ENCODE measurements at regions not wholly inside any gene's neighbourhood (a gene's known extent, or its start where the extent isn't known, plus 50 kb on each side); places are given as distances from the start of the nearest gene placed in this dataset.

GRCh38 chr2:45263147-45263546, 253.9 kb upstream of the SIX2 start:
- H3K27me3 ChIP-seq (ENCODE audit: low read length): no peaks in the 10 kb centered on the region
- H3K4me2 ChIP-seq (ENCODE audit: low read length): peak overlapping the region; percentile 39
- H3K4me1 ChIP-seq (ENCODE audit: insufficient read depth, low read length): peaks cover 60% of the 10 kb centered on the region
- POLR2A ChIA-PET (ENCODE audit: unreplicated experiment): no interaction called here
- H3K27ac ChIP-seq (ENCODE audit: low read length): peak overlapping the region; percentile 68
- DNase-seq: peak; percentile 93
- H3F3A ChIP-seq (ENCODE audit: low read length, unreplicated experiment): no peaks in the 10 kb centered on the region
- H3K36me3 ChIP-seq (ENCODE audit: low read depth, low read length): peaks cover 5% of the 10 kb centered on the region; the same call in 1 of the 2 replicates
- no TSS peak for BruUV-seq (replicated peaks)
- ATAC-seq: peak; percentile 57
- TF ChIP-seq EZH2 (IDR thresholded peaks at IDR 0.05; ENCODE audit: low read length, unreplicated experiment) (no peak), CTCF (conservative IDR thresholded peaks at IDR 0.05; ENCODE audit: low read depth, low read length) (no peak), EZH2phosphoT487 (IDR thresholded peaks at IDR 0.05; ENCODE audit: borderline replicate concordance, low read length) (no peak)
- no peak overlapping the region for H3K4me3 ChIP-seq (ENCODE audit: low read length)
- H3K79me2 ChIP-seq (ENCODE audit: low read length): no peaks in the 10 kb centered on the region
- no peaks in the 10 kb centered on the region for H4K20me1 ChIP-seq (ENCODE audit: low read length)
- no peaks in the 10 kb centered on the region for H3K9me3 ChIP-seq (ENCODE audit: low read length)
- 0 out of 2 replicates have a peak overlapping the region, but pooled peaks have one; percentile 24 for H2AFZ ChIP-seq (ENCODE audit: low read length)
- peak overlapping the region; percentile 17; the same call in 1 of the 2 replicates for H3K9ac ChIP-seq (ENCODE audit: low read length)
- CTCF ChIA-PET: interaction anchor here (0.6 to 0.8 kb wide), 2 partner anchors 25 to 117 kb away, joined by 3 to 4 read pairs; no protein-coding TSS in a partner anchor
- no peaks in the 10 kb centered on the region for H3K9me2 ChIP-seq (replicated peaks; ENCODE audit: low read length)
- intact Hi-C loops (cut with micrococcal nuclease): no loop called here

- Histone ChIP-seq H2AFZ (ENCODE audit: low read length) (no peak overlapping the region), H3K27ac (ENCODE audit: low read length) (no peak overlapping the region), H3K9me3 (ENCODE audit: low read length) (no peaks in the 10 kb centered on the region), H3K4me1 (ENCODE audit: insufficient read depth, low read length) (peaks cover 66% of the 10 kb centered on the region), H3K36me3 (ENCODE audit: low read depth, low read length) (peaks cover 5% of the 10 kb centered on the region; the same call in 1 of the 2 replicates), H3K4me2 (ENCODE audit: low read length) (no peak overlapping the region), H3K4me3 (ENCODE audit: low read length) (no peak overlapping the region), H3K79me2 (ENCODE audit: low read length) (no peaks in the 10 kb centered on the region), H4K20me1 (ENCODE audit: low read length) (no peaks in the 10 kb centered on the region), H3F3A (ENCODE audit: low read length, unreplicated experiment) (no peaks in the 10 kb centered on the region), H3K9ac (ENCODE audit: low read length) (no peak overlapping the region), H3K27me3 (ENCODE audit: low read length) (no peaks in the 10 kb centered on the region), H3K9me2 (replicated peaks; ENCODE audit: low read length) (no peaks in the 10 kb centered on the region)
- DNase-seq (no peak), ATAC-seq (no peak)
- TF ChIP-seq CTCF (conservative IDR thresholded peaks at IDR 0.05; ENCODE audit: low read depth, low read length) (no peak), EZH2 (IDR thresholded peaks at IDR 0.05; ENCODE audit: low read length, unreplicated experiment) (no peak), EZH2phosphoT487 (IDR thresholded peaks at IDR 0.05; ENCODE audit: borderline replicate concordance, low read length) (no peak)
- no TSS peak for BruUV-seq (replicated peaks)
- intact Hi-C loops (cut with micrococcal nuclease): no loop called here
- ChIA-PET POLR2A (ENCODE audit: unreplicated experiment) (no interaction called here), CTCF (no interaction called here)
Measured at GRCh38 chr2:45261746-45262145, 252.5 kb upstream of the SIX2 start.

GRCh38 chr2:45260946-45261345, 251.7 kb upstream of the SIX2 start:
- POLR2A ChIA-PET (ENCODE audit: unreplicated experiment): no interaction called here
- no peak overlapping the region for H3K4me2 ChIP-seq (ENCODE audit: low read length)

More at GRCh38 chr2:45260946-45261345, 251.7 kb upstream of the SIX2 start:
- Histone ChIP-seq H4K20me1 (ENCODE audit: low read length) (no peaks in the 10 kb centered on the region), H2AFZ (ENCODE audit: low read length) (no peak overlapping the region), H3K27ac (ENCODE audit: low read length) (no peak overlapping the region), H3K36me3 (ENCODE audit: low read depth, low read length) (peaks cover 5% of the 10 kb centered on the region; the same call in 1 of the 2 replicates), H3K9ac (ENCODE audit: low read length) (no peak overlapping the region), H3F3A (ENCODE audit: low read length, unreplicated experiment) (no peaks in the 10 kb centered on the region), H3K79me2 (ENCODE audit: low read length) (no peaks in the 10 kb centered on the region), H3K4me1 (ENCODE audit: insufficient read depth, low read length) (peaks cover 66% of the 10 kb centered on the region), H3K27me3 (ENCODE audit: low read length) (no peaks in the 10 kb centered on the region), H3K9me2 (replicated peaks; ENCODE audit: low read length) (no peaks in the 10 kb centered on the region), H3K9me3 (ENCODE audit: low read length) (no peaks in the 10 kb centered on the region), H3K4me3 (ENCODE audit: low read length) (no peak overlapping the region)
- CTCF ChIA-PET: no interaction called here
- no TSS peak for BruUV-seq (replicated peaks)
- no peak for ATAC-seq
- no peak for DNase-seq
- intact Hi-C loops (cut with micrococcal nuclease): no loop called here
- no peak for TF ChIP-seq CTCF (conservative IDR thresholded peaks at IDR 0.05; ENCODE audit: low read depth, low read length)
- TF ChIP-seq EZH2 (IDR thresholded peaks at IDR 0.05; ENCODE audit: low read length, unreplicated experiment): no peak
- TF ChIP-seq EZH2phosphoT487 (IDR thresholded peaks at IDR 0.05; ENCODE audit: borderline replicate concordance, low read length): no peak
